ENCODE measurements at regions not wholly inside any gene's neighbourhood (a gene's known extent, or its start where the extent isn't known, plus 50 kb on each side); places are given as distances from the start of the nearest gene placed in this dataset.

GRCh38 chr5:71943874-71944273, 163.4 kb upstream of the MAP1B start:
- DNase-seq (ENCODE audit: low read depth in 2 of 2, low spot score in 1 of 2), result no peak

GRCh38 chr5:71945436-71945835, 161.8 kb upstream of the MAP1B start:
- no peak for DNase-seq (ENCODE audit: low read depth in 2 of 2, low spot score in 1 of 2)

- no peak for DNase-seq (ENCODE audit: low read depth in 2 of 2, low spot score in 1 of 2)
Observed at GRCh38 chr5:71946343-71947030, 160.8 kb upstream of the MAP1B start.

DNA sequence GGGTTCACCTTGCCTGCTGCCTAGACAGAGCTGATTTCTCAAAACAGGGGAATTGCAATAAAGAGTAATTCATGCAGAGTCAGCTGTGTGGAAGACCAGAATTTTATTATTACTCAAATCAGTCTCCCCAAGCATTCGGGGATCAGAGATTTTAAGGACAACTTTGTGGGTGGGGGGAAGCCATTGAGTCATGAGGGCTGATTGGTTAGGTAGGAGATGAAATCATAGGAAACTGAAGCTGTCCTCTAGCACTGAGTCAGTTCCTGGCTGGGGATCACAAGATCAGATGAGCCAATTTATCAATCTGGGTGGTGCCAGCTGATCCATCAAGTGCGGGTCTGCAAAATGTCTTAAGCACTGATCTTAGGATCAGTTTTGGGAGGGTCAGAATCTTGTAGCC, 159.1 kb upstream of the MAP1B start:
- no peak for DNase-seq (ENCODE audit: low read depth in 2 of 2, low spot score in 1 of 2)

DNA sequence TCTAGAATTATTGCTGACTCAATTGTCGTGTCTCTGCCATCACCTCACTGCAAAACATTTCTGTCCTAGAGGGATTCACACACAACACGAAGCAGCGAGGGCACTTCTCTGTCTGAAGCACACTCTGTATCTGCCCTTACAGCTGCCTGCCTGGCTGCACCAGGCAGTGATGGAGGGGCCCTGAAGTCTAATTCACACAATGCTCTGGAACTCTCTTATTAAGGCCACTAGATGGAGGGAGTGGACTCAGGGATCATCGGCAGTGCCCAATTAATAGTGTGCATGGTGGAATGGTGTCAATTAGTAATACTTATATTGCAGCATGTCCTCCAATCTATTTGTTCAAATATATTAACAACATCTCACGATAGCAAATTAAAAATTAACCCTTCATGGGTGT, 157.5 kb upstream of the MAP1B start:
- no peak for DNase-seq (ENCODE audit: low read depth in 2 of 2, low spot score in 1 of 2)

DNA sequence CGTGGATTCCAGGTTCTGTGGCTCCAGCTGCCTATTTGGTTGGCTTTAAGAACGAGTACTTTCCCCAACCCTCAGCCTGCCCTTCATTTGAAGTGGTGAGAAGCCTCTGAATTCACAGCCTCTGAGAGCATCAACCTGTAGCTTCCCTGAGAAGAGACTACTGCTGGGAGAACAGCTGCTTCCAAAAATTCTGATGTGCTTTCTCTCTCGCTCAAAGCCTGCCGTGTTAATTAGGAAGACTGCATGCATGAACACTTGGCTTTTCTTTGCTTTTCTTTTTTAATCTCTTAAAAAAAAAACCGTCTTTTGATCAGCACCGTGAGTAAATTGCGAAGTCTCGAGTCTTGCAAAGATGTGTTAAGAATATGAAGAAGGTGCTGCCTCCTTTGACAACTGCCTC, 153.4 kb upstream of the MAP1B start:
- no peak for DNase-seq (ENCODE audit: low read depth in 2 of 2, low spot score in 1 of 2)

GRCh38 chr5:71954329-71954728, 152.9 kb upstream of the MAP1B start:
- DNase-seq (ENCODE audit: low read depth in 2 of 2, low spot score in 1 of 2), result no peak

GRCh38 chr5:71955723-71956122, 151.6 kb upstream of the MAP1B start:
- DNase-seq (ENCODE audit: low read depth in 2 of 2, low spot score in 1 of 2), result no peak

DNA sequence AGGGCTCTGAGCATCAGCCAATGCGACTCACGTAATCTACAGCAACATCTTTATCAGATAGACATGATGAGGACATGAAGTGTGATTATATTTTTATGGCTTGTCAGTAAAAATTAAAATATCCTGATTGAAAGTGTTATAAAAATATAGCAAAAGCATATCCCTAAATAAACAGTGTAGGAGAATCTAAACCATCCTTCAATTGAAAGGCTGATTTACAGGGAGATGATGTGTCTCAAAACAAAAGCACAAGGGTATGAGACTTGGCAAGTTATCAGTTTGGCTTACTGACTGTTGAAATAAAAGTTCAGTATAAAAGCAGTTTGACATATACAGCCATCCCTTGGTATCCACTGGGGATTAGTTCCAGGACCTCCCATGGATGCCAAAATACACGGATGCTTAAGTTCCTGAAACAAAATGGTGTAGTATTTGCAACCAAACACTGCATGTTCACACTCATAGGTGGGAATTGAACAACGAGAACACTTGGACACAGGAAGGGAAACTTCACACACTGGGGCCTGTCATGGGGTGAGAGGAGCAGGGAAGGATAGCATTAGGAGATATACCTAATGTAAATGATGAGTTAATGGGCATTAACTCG, 149.9 kb upstream of the MAP1B start:
- DNase-seq (ENCODE audit: low read depth in 2 of 2, low spot score in 1 of 2), result no peak

GRCh38 chr5:71960195-71960594, 147.1 kb upstream of the MAP1B start:
- no peak for DNase-seq (ENCODE audit: low read depth in 2 of 2, low spot score in 1 of 2)

GRCh38 chr5:71961786-71962185, 145.5 kb upstream of the MAP1B start:
- no peak for DNase-seq (ENCODE audit: low read depth in 2 of 2, low spot score in 1 of 2)

DNA sequence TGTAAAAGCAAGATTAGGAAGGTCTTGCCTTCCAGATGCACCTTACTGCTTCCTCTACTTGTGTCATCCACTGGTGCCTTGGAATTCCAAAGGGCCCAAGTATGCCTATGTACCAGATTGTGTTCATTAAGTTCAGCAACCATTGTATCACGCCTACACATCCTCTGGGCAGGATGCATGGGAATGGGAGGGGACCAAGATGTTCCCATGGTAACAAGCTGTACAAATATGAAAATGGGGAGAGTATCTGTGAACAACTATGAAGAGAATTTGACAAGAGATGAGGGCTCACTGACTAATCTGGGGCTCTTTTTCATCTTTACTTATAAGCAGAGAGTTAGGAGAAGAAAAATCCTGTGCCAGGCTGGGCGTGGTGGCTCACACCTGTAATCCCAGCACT, 137.8 kb upstream of the MAP1B start:
- DNase-seq (ENCODE audit: low read depth in 2 of 2, low spot score in 1 of 2), result no peak

DNA sequence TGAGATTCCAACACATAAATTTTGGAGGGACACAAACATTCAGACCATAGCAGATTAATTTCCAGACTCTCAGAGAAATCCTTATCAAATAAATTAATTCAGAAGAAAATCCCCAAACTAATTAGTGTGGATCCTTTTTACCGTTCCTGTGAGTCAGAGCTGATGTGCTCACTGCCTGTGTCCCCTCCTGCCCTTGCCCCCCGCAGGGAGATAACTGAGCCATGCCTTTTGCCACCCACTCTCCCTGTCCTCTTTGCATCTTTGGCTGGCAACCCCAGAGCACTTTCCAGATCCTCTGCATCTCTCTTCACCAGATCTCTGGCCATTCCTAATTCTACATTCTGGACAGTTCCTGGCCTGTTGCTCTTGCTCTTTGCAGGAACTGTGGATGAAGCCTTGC, 135.4 kb upstream of the MAP1B start:
- no peak for DNase-seq (ENCODE audit: low read depth in 2 of 2, low spot score in 1 of 2)

DNA sequence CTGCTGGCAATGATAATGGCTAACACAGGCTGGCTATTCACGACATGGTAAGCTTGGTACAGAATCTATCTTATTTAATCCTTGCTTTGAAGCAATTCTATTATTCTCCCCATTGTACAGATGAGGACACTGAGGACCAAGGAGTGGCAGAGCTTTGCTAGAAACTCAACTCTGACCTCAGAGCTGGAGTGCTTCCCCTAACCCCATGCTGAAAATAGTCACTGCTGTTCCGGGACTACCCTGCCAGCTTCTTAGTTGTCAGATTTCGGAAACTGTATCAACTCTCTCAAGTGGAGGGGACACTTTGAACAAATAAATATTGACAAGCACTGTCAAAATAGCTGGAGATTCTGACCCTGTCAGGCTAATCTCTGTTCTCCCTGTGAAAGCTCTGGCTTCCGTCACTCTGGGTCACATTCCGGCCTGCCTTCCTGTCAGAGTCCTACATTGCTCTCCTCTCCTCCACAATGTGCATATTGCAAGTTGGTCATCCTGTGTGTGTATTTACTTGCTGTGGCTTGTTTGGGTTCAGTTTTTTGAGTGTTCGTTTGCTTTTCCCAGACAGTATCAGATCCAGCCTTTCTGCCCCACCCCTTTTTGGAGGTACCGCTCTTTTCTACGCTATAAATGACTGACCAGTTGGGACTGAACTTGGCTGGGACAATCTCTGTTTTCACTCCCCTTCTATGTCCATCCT, 134.3 kb upstream of the MAP1B start:
- DNase-seq (ENCODE audit: low read depth in 2 of 2, low spot score in 1 of 2), result no peak

GRCh38 chr5:71973563-71973962, 133.7 kb upstream of the MAP1B start:
- no peak for DNase-seq (ENCODE audit: low read depth in 2 of 2, low spot score in 1 of 2)

GRCh38 chr5:71974165-71974564, 133.1 kb upstream of the MAP1B start:
- no peak for DNase-seq (ENCODE audit: low read depth in 2 of 2, low spot score in 1 of 2)

DNA sequence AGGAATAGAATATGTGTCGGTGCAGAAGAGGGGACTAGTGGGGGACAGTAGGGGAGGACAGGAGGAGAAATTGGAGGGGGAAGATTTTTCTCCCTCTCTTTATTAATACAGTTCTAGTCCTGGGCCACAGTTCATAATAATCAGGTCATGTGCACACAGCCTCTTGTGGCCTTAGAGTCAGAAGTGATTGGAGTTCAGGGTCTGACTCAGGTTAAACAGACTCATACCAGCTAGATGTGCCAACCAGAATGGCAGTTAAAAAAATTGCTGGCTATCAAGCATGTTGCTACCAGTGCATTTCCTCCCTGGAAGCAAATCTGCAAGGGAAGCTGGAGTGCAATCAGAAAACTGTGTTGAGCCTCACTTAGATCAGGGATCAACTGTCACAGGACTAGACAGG, 132.7 kb upstream of the MAP1B start:
- DNase-seq (ENCODE audit: low read depth in 2 of 2, low spot score in 1 of 2), result no peak

DNA sequence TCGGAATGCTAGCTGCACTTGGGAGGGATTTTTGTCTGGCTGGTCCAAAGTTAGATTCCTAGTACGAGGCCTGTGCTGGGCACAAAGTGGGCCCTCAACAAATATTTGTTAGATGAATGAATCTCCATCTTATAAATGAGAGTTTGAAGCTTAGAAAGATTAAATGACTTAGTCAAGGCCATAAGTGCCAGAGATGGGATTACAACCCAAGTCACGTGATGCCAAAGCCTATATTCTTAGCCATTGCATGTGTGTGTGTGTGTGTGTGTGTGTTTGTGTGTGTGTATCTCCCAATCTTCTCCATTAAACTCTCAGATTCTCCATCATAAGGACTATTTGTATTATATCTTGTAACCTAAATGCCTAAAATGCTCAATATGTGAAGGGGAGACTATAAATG, 130.8 kb upstream of the MAP1B start:
- no peak for DNase-seq (ENCODE audit: low read depth in 2 of 2, low spot score in 1 of 2)

DNA sequence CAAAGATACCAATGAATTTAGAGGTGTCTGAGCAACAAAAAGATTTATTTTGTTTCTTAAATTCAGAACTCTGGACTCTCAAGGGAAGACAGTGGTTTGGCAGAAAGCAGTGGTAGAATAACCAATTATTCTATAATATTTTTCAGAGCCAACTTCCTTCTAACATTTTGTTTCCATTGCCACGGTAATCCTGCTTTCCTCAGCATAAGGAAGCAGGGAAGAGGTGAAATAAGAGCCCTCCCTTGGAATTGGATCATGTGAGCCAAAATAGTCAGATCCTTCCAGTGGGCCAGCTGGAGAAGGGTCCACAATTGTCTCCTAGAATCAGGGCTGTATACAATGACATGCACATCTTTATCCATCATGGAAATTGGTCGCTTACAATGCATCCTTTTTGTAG, 130.0 kb upstream of the MAP1B start:
- DNase-seq (ENCODE audit: low read depth in 2 of 2, low spot score in 1 of 2), result no peak

- no peak for DNase-seq (ENCODE audit: low read depth in 2 of 2, low spot score in 1 of 2)
Observed at GRCh38 chr5:71978216-71978615, 129.1 kb upstream of the MAP1B start.

- no peak for DNase-seq (ENCODE audit: low read depth in 2 of 2, low spot score in 1 of 2)
Observed at GRCh38 chr5:71982717-71983395, 124.4 kb upstream of the MAP1B start.

GRCh38 chr5:71986101-71986500, 121.2 kb upstream of the MAP1B start:
- no peak for DNase-seq (ENCODE audit: low read depth in 2 of 2, low spot score in 1 of 2)

Measured in stimulated activated CD8-positive, alpha-beta memory T cell treated with anti-CD3 and anti-CD28 coated beads, Interleukin-4, amount 100 ng/mL, for 1 hour (primary cell).